OCI-LY1 (cell line): ENCODE measurements at regions not wholly inside any gene's neighbourhood (a gene's known extent, or its start where the extent isn't known, plus 50 kb on each side); places are given as distances from the start of the nearest gene placed in this dataset.

ENCODE experiments used
- H2AFZ ChIP-seq: fragments of 200-600 bp; sonication (generic), shearing (Covaris generic); 2 replicates; pipeline ENCODE4 v1.6.0; 2014; ENCODE audit warnings: antibody characterized with exemption, mild to moderate bottlenecking, low read length
- H3F3A ChIP-seq: fragments of 200-600 bp; sonication (generic), shearing (Covaris generic); 2 replicates; pipeline ENCODE4 v1.6.0; 2014; ENCODE audit warnings: mild to moderate bottlenecking, antibody characterized with exemption, low read length, moderate library complexity; ENCODE audit not compliant: insufficient read depth
- H3K27ac ChIP-seq: fragments of 200-600 bp; sonication (generic); 2 replicates; pipeline ENCODE4 v1.5.1; 2014; ENCODE audit warnings: low read length, mixed run types, mild to moderate bottlenecking, low read depth; ENCODE audit not compliant: poor library complexity, severe bottlenecking
- H3K27me3 ChIP-seq: fragments of 200-600 bp; sonication (generic); 2 replicates; pipeline ENCODE4 v1.6.0; 2014; ENCODE audit warnings: antibody characterized with exemption, mild to moderate bottlenecking, low read length, moderate library complexity; ENCODE audit not compliant: insufficient read depth
- H3K36me3 ChIP-seq: fragments of 200-600 bp; sonication (generic); 2 replicates; pipeline ENCODE4 v1.6.1; 2014; ENCODE audit warnings: mild to moderate bottlenecking, antibody characterized with exemption, low read length, moderate library complexity, mixed read lengths; ENCODE audit not compliant: insufficient read depth
- H3K4me1 ChIP-seq: fragments of 200-600 bp; sonication (generic); 2 replicates; pipeline ENCODE4 v1.5.1; 2014; ENCODE audit warnings: mild to moderate bottlenecking, low read length, moderate library complexity; ENCODE audit not compliant: insufficient read depth, severe bottlenecking
- H3K4me2 ChIP-seq: fragments of 200-600 bp; sonication (generic), shearing (Covaris generic); 2 replicates; pipeline ENCODE4 v1.6.1; 2014; ENCODE audit warnings: low read length
- H3K4me3 ChIP-seq: fragments of 200-600 bp; sonication (generic); 2 replicates; pipeline ENCODE4 v1.5.1; 2014; ENCODE audit warnings: low read length, low read depth, mild to moderate bottlenecking, mixed read lengths; ENCODE audit not compliant: poor library complexity, severe bottlenecking
- H3K79me2 ChIP-seq: fragments of 200-600 bp; shearing (Covaris generic); 2 replicates; pipeline ENCODE4 v1.6.1; 2016; ENCODE audit warnings: mixed run types, low read length, mixed read lengths; ENCODE audit not compliant: insufficient read depth
- H3K9ac ChIP-seq: fragments of 200-600 bp; sonication (generic), shearing (Covaris generic); 2 replicates; pipeline ENCODE4 v1.6.1; 2014; ENCODE audit warnings: mild to moderate bottlenecking, low read length, mixed read lengths
- H3K9me2 ChIP-seq: fragments of 200-600 bp; sonication (generic), shearing (Covaris generic); 2 replicates; pipeline ENCODE4 v1.6.1; 2014; ENCODE audit warnings: low read depth, mild to moderate bottlenecking, low read length, mixed read lengths
- H3K9me3 ChIP-seq: fragments of 200-600 bp; shearing (Covaris generic); 2 replicates; pipeline ENCODE4 v1.6.1; 2014; ENCODE audit warnings: low read length, mixed read lengths
- H4K20me1 ChIP-seq: fragments of 200-600 bp; sonication (generic), shearing (Covaris generic); 2 replicates; pipeline ENCODE4 v1.6.0; 2016; ENCODE audit warnings: mild to moderate bottlenecking, low read length; ENCODE audit not compliant: insufficient read depth
- CTCF ChIP-seq: fragments of 200-600 bp; sonication (generic), shearing (Covaris generic); IDR thresholded peaks from 2 replicates; pipeline ENCODE4 v1.5.1; 2017; ENCODE audit warnings: mild to moderate bottlenecking, antibody characterized with exemption, low read length, moderate library complexity, mixed read lengths
- EZH2 ChIP-seq: fragments of 200-600 bp; sonication (generic), shearing (Covaris generic); IDR thresholded peaks from 2 replicates; pipeline ENCODE4 v1.8.0; 2017; ENCODE audit warnings: borderline replicate concordance, mixed run types, mild to moderate bottlenecking, antibody characterized with exemption, low read length, moderate library complexity, mixed read lengths

DNA sequence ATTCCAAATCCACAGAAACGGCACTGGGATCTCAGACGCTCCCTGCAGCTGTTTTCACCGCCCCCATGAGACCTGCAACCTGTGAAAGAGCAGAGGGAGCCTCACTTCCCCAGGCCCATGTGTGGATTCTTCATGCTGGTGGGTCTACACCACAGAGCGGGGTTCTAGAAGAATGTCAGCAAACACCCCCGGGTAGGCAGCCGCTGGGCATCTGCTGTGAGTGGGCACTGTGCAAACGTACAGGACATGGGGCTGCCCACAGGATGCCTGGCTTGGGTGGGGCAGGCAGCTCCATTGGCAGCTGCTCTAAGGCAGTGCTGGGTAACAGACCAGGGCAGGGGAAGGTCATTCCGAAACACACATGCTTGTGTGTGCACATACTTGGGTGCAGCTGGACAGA, 174.9 kb downstream of the RBFOX3 start:
- no peak overlapping the region for H2AFZ ChIP-seq
- H3K36me3 ChIP-seq, result no peaks in the 10 kb centered on the region
- H3K27ac ChIP-seq, result no peak overlapping the region
- no peak overlapping the region for H3K9ac ChIP-seq
- TF ChIP-seq EZH2 (no peak), CTCF (no peak)
- no peak overlapping the region for H3K4me3 ChIP-seq
- H4K20me1 ChIP-seq, result no peaks in the 10 kb centered on the region
- no peaks in the 10 kb centered on the region for H3F3A ChIP-seq
- no peaks in the 10 kb centered on the region for H3K79me2 ChIP-seq
- no peaks in the 10 kb centered on the region for H3K27me3 ChIP-seq
- H3K4me1 ChIP-seq, result no peaks in the 10 kb centered on the region
- no peaks in the 10 kb centered on the region for H3K9me3 ChIP-seq
- no peaks in the 10 kb centered on the region for H3K9me2 ChIP-seq
- H3K4me2 ChIP-seq, result no peak overlapping the region

GRCh38 chr17:79435296-79435695, 175.6 kb downstream of the RBFOX3 start:
- H3K9ac ChIP-seq, result no peak overlapping the region
- H3K4me2 ChIP-seq, result no peak overlapping the region
- H3K4me3 ChIP-seq, result no peak overlapping the region
- H4K20me1 ChIP-seq, result no peaks in the 10 kb centered on the region
- no peak for TF ChIP-seq CTCF
- TF ChIP-seq EZH2, result no peak
- no peaks in the 10 kb centered on the region for H3K9me2 ChIP-seq
- H3K27me3 ChIP-seq, result no peaks in the 10 kb centered on the region
- no peaks in the 10 kb centered on the region for H3F3A ChIP-seq
- no peaks in the 10 kb centered on the region for H3K79me2 ChIP-seq
- H3K27ac ChIP-seq, result no peak overlapping the region
- no peaks in the 10 kb centered on the region for H3K36me3 ChIP-seq
- H2AFZ ChIP-seq, result no peak overlapping the region
- no peaks in the 10 kb centered on the region for H3K4me1 ChIP-seq
- H3K9me3 ChIP-seq, result no peaks in the 10 kb centered on the region

DNA sequence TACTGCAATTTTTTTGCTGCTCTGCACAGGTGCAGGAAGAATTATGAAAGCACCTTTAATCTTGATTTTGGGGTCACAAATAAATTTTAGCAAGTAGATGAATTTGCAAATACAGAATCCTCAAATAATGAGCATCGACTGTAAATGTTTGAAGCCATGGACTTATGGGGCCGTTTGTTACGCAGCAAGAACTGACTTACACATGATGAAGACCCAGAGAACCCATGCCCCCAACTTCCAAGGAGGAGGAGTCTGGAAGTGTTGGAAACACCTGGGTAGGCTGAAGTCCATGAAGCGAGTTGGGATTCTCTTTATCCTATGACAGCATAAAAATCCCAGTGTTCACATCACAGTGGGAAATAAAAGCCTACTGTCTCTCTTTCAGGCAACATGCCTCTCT, 176.6 kb downstream of the RBFOX3 start:
- no peaks in the 10 kb centered on the region for H3K27me3 ChIP-seq
- H2AFZ ChIP-seq, result no peak overlapping the region
- H3F3A ChIP-seq, result no peaks in the 10 kb centered on the region
- H4K20me1 ChIP-seq, result no peaks in the 10 kb centered on the region
- TF ChIP-seq EZH2, result no peak
- TF ChIP-seq CTCF, result no peak
- H3K4me3 ChIP-seq, result no peak overlapping the region
- H3K4me2 ChIP-seq, result no peak overlapping the region
- no peaks in the 10 kb centered on the region for H3K4me1 ChIP-seq
- H3K9me2 ChIP-seq, result no peaks in the 10 kb centered on the region
- H3K27ac ChIP-seq, result no peak overlapping the region
- H3K79me2 ChIP-seq, result no peaks in the 10 kb centered on the region
- no peaks in the 10 kb centered on the region for H3K9me3 ChIP-seq
- no peak overlapping the region for H3K9ac ChIP-seq
- no peaks in the 10 kb centered on the region for H3K36me3 ChIP-seq
